Retinal pigment epithelial cell (primary cell): ENCODE measurements at regions not wholly inside any gene's neighbourhood (a gene's known extent, or its start where the extent isn't known, plus 50 kb on each side); places are given as distances from the start of the nearest gene placed in this dataset.

Source experiments
- DNase-seq: peaks from one replicate; pipeline ENCODE4 v3.0.0-alpha.2; 2010; ENCODE audit warnings: low read depth
- H3K4me3 ChIP-seq: 2 replicates; pipeline ENCODE4 v1.5.1; 2011; ENCODE audit warnings: mild to moderate bottlenecking, low read length, control low read depth, moderate library complexity
- TF ChIP-seq, protein P1 (sequence below): conservative IDR thresholded peaks from 2 replicates; pipeline ENCODE4 v1.5.1; 2011; ENCODE audit warnings: low read depth, low read length, control low read depth, inconsistent platforms

DNA sequence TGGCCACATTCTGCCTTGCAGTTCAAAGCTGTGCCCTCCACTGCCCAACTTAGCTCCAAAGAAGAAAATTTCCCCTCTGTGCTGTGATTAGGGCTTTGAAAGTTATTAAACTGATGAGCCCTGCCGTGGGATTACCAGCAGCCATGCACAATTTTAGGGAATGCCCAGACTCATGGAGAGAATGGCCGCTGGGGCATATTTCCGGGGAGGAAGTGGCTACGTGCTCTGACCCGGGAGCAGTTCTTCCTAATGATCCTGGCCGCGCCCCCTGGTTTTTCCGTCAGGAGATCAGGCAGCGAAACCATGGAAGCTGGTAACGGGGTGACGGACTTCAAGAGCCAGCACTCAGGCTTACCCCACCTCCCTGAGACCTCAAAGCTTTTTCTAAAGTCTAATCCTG is 365.5 kb upstream of the PFKP start:
- TF ChIP-seq, protein P1, sequence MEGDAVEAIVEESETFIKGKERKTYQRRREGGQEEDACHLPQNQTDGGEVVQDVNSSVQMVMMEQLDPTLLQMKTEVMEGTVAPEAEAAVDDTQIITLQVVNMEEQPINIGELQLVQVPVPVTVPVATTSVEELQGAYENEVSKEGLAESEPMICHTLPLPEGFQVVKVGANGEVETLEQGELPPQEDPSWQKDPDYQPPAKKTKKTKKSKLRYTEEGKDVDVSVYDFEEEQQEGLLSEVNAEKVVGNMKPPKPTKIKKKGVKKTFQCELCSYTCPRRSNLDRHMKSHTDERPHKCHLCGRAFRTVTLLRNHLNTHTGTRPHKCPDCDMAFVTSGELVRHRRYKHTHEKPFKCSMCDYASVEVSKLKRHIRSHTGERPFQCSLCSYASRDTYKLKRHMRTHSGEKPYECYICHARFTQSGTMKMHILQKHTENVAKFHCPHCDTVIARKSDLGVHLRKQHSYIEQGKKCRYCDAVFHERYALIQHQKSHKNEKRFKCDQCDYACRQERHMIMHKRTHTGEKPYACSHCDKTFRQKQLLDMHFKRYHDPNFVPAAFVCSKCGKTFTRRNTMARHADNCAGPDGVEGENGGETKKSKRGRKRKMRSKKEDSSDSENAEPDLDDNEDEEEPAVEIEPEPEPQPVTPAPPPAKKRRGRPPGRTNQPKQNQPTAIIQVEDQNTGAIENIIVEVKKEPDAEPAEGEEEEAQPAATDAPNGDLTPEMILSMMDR, result no peak
- no peak overlapping the region for H3K4me3 ChIP-seq
- no peak for DNase-seq

- no peak overlapping the region for H3K4me3 ChIP-seq
- TF ChIP-seq, protein P1, result no peak
- DNase-seq, result no peak
Observed at GRCh38 chr10:2700626-2701305, 366.6 kb upstream of the PFKP start.

DNA sequence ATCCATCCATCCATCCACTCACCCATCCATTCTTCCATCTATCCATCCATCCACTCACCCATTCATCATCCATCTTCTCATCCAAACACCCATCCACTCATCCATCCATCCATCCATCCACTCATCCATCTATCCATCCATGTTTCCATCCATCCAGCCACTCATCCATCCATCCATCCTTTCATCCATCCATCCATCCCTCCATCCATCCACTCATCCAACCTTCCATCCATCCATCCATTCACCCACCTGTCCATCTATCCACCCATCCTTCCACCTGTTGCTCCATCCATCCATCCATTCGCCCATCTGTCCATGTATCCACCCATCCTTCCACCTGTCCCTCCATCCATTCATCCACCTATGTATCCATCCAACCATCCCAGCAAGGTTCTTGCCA is 378.4 kb upstream of the PFKP start:
- TF ChIP-seq, protein P1, result no peak
- DNase-seq, result no peak
- H3K4me3 ChIP-seq, result no peak overlapping the region

DNA sequence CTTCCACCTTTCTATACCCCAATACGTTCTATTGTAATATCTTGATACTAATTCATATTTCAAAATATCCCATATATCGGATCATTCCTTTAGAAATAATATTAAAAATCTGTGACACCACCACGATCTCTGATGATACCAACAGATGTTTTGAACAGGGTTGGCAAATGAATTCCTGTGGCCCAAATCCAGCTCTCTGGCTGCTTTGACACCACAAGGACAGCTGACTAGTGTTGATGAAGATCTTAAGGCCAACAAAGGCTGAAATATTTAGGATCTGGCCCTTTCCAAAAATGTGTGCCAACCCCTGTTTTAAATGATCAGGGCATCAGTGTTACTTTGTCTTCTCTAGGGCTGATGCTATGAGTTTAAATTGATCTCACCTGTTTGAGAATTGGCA is 380.7 kb upstream of the PFKP start:
- DNase-seq, result no peak

DNA sequence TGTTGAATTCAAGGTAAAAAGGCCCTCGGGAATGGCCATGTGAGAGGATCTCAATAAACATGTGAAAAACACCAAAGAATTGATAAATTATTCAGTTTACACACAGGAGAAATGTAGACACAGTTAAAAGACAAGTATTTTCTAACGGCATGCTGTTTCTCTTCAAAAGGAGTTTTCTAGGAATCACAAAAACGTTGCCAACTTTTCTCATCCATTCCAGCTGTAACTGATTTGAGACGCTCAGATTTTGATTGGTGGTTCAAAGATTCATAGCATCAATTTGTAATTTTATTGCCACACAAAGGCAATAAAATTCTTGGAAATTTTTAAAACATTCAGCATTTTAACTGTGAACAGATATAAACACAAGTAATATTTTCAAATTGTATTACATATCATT is 384.9 kb upstream of the PFKP start:
- DNase-seq, result no peak
- H3K4me3 ChIP-seq, result no peak overlapping the region
- TF ChIP-seq, protein P1, result no peak

More for the DNA sequence above, 380.7 kb upstream of the PFKP start:
- TF ChIP-seq, protein P1, result no peak
- H3K4me3 ChIP-seq, result no peak overlapping the region

DNA sequence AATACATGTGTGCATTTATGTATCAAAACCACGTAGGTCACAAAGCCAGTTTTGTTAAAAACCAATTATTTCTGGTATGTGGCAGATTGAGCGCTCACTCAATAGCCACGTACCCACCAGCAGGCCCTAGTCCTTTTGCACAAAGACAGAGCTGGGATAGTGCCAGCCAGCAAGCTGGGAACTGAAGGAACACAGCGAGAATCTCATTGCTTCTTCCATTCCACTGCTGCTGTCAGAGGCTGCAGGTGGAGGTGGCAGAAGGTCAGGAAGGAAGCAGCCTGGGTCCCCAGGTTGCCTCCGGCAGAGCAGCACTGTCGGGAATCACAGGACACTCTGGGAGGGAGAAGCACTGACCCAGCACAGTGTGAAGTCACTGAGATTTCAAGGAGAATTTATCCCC is 385.5 kb upstream of the PFKP start:
- DNase-seq, result no peak
- TF ChIP-seq, protein P1, result no peak
- no peak overlapping the region for H3K4me3 ChIP-seq

- no peak for DNase-seq
- no peak overlapping the region for H3K4me3 ChIP-seq
- TF ChIP-seq, protein P1, result no peak
Observed at GRCh38 chr10:2680821-2681220, 386.5 kb upstream of the PFKP start.
